ENCODE measurements at regions not wholly inside any gene's neighbourhood (a gene's known extent, or its start where the extent isn't known, plus 50 kb on each side); places are given as distances from the start of the nearest gene placed in this dataset.

GRCh38 chr12:94071258-94071657, 77.1 kb upstream of the PLXNC1 start:
- Histone ChIP-seq H4K20me1 (ENCODE audit: insufficient read depth, low read length) (no peaks in the 10 kb centered on the region), H3F3A (ENCODE audit: insufficient read depth, low read length) (no peaks in the 10 kb centered on the region), H3K9ac (ENCODE audit: low read length) (no peak overlapping the region), H3K4me1 (ENCODE audit: insufficient read depth, low read length, severe bottlenecking) (no peaks in the 10 kb centered on the region), H2AFZ (ENCODE audit: low read length) (no peak overlapping the region), H3K9me3 (ENCODE audit: low read length) (no peaks in the 10 kb centered on the region), H3K36me3 (ENCODE audit: insufficient read depth, low read length) (no peaks in the 10 kb centered on the region), H3K4me3 (ENCODE audit: low read depth, low read length, poor library complexity, severe bottlenecking) (no peak overlapping the region), H3K79me2 (ENCODE audit: insufficient read depth, low read length) (no peaks in the 10 kb centered on the region), H3K9me2 (ENCODE audit: low read depth, low read length) (no peaks in the 10 kb centered on the region), H3K27ac (ENCODE audit: low read depth, low read length, poor library complexity, severe bottlenecking) (no peak overlapping the region), H3K4me2 (ENCODE audit: low read length) (no peak overlapping the region), H3K27me3 (ENCODE audit: insufficient read depth, low read length) (no peaks in the 10 kb centered on the region)
- TF ChIP-seq EZH2 (IDR thresholded peaks at IDR 0.05; ENCODE audit: borderline replicate concordance, low read length) (no peak), CTCF (IDR thresholded peaks at IDR 0.05; ENCODE audit: low read length) (no peak)

GRCh38 chr12:94073441-94074051, 74.8 kb upstream of the PLXNC1 start:
- no peaks in the 10 kb centered on the region for H4K20me1 ChIP-seq (ENCODE audit: insufficient read depth, low read length)
- H3K4me2 ChIP-seq (ENCODE audit: low read length) = no peak overlapping the region
- H3K27me3 ChIP-seq (ENCODE audit: insufficient read depth, low read length) = peaks cover 4% of the 10 kb centered on the region; the same call in 1 of the 2 replicates
- no peak overlapping the region for H2AFZ ChIP-seq (ENCODE audit: low read length)
- H3K36me3 ChIP-seq (ENCODE audit: insufficient read depth, low read length) = no peaks in the 10 kb centered on the region
- no peak for TF ChIP-seq CTCF (IDR thresholded peaks at IDR 0.05; ENCODE audit: low read length)
- TF ChIP-seq EZH2 (IDR thresholded peaks at IDR 0.05; ENCODE audit: borderline replicate concordance, low read length) = no peak
- H3K4me1 ChIP-seq (ENCODE audit: insufficient read depth, low read length, severe bottlenecking) = no peaks in the 10 kb centered on the region
- no peak overlapping the region for H3K27ac ChIP-seq (ENCODE audit: low read depth, low read length, poor library complexity, severe bottlenecking)
- no peak overlapping the region for H3K4me3 ChIP-seq (ENCODE audit: low read depth, low read length, poor library complexity, severe bottlenecking)
- no peaks in the 10 kb centered on the region for H3K79me2 ChIP-seq (ENCODE audit: insufficient read depth, low read length)
- H3K9me2 ChIP-seq (ENCODE audit: low read depth, low read length) = no peaks in the 10 kb centered on the region
- no peaks in the 10 kb centered on the region for H3F3A ChIP-seq (ENCODE audit: insufficient read depth, low read length)
- no peak overlapping the region for H3K9ac ChIP-seq (ENCODE audit: low read length)
- H3K9me3 ChIP-seq (ENCODE audit: low read length) = no peaks in the 10 kb centered on the region

DNA sequence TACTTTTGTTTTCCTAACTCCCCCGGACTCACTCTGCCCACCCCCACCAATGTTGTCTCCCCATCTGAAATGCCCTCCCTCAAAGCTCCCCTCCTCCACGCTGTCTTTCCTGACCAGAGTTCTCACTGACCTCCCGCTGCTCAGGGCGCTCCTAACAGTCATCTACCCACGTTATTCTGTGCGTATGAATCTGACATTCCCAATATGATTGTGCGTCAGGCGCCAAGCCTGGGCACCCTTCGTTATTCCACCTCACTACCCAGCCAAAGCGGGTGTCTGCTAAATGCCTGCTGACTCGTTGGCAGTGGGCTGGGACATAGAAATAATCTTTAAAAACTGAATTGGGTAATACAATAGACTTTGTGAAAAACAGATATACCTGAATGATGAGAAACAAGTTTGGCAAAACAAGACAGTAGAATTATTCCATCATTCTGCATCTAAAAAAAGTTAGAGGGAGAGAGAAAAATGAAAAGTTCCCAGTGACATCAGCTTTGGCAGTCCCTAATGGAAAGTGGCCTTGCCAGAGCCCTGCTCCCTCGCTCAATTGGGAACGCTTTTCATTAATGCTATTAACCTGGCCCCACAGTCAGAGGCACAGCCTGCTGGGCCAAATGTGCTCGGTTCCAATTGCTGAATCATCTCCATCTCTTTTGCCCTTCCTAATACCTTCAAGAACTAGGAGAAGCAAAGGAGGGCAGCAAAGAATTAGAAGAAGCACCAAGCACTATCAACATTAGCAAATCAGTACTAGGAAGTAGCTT, 74.0 kb upstream of the PLXNC1 start:
- H3K9me3 ChIP-seq (ENCODE audit: low read length) = no peaks in the 10 kb centered on the region
- no peak overlapping the region for H3K4me2 ChIP-seq (ENCODE audit: low read length)
- H3K79me2 ChIP-seq (ENCODE audit: insufficient read depth, low read length) = no peaks in the 10 kb centered on the region
- no peak for TF ChIP-seq CTCF (IDR thresholded peaks at IDR 0.05; ENCODE audit: low read length)
- no peak for TF ChIP-seq EZH2 (IDR thresholded peaks at IDR 0.05; ENCODE audit: borderline replicate concordance, low read length)
- H3K9me2 ChIP-seq (ENCODE audit: low read depth, low read length) = no peaks in the 10 kb centered on the region
- H3K9ac ChIP-seq (ENCODE audit: low read length) = no peak overlapping the region
- no peaks in the 10 kb centered on the region for H3K4me1 ChIP-seq (ENCODE audit: insufficient read depth, low read length, severe bottlenecking)
- no peak overlapping the region for H3K27ac ChIP-seq (ENCODE audit: low read depth, low read length, poor library complexity, severe bottlenecking)
- no peaks in the 10 kb centered on the region for H3K36me3 ChIP-seq (ENCODE audit: insufficient read depth, low read length)
- H3K4me3 ChIP-seq (ENCODE audit: low read depth, low read length, poor library complexity, severe bottlenecking) = no peak overlapping the region
- peaks cover 4% of the 10 kb centered on the region; the same call in 1 of the 2 replicates for H3K27me3 ChIP-seq (ENCODE audit: insufficient read depth, low read length)
- H2AFZ ChIP-seq (ENCODE audit: low read length) = no peak overlapping the region
- H4K20me1 ChIP-seq (ENCODE audit: insufficient read depth, low read length) = no peaks in the 10 kb centered on the region
- H3F3A ChIP-seq (ENCODE audit: insufficient read depth, low read length) = no peaks in the 10 kb centered on the region
